Lower lobe of right lung (tissue), 2 donors: ENCODE measurements at regions not wholly inside any gene's neighbourhood (a gene's known extent, or its start where the extent isn't known, plus 50 kb on each side); places are given as distances from the start of the nearest gene placed in this dataset.
"Not testable (repeated sequence)": the region's sequence is repeated elsewhere in the genome, so short reads cannot be mapped to it uniquely, and the experiment has no call there.

Source experiments
- ATAC-seq, 2 donors: fragments of 200-7000 bp; cut with Tn5 transposase; one replicate each; pipeline ENCODE4 v1.9.1; 2020 to 2022; ENCODE audit warnings: mild to moderate bottlenecking in 2 of 2, moderate library complexity in 2 of 2
- DNase-seq: peaks from one replicate; pipeline ENCODE4 v3.0.0-alpha.2; 2020
- H3K27ac ChIP-seq: fragments of 200-600 bp; one replicate; pipeline ENCODE4 v1.8.0; 2022
- H3K27me3 ChIP-seq: fragments of 200-600 bp; one replicate; pipeline ENCODE4 v1.8.0; 2022; ENCODE audit warnings: low read depth
- H3K36me3 ChIP-seq: fragments of 200-600 bp; one replicate; pipeline ENCODE4 v1.8.0; 2022; ENCODE audit warnings: mild to moderate bottlenecking
- H3K4me1 ChIP-seq: fragments of 200-600 bp; one replicate; pipeline ENCODE4 v1.8.0; 2022
- H3K4me3 ChIP-seq: fragments of 200-600 bp; one replicate; pipeline ENCODE4 v1.8.0; 2022; ENCODE audit warnings: mild to moderate bottlenecking
- H3K9me3 ChIP-seq: fragments of 200-600 bp; one replicate; pipeline ENCODE4 v1.8.0; 2022
- CTCF ChIP-seq: fragments of 200-600 bp; IDR thresholded peaks from one replicate; pipeline ENCODE4 v1.8.0; 2022; ENCODE audit warnings: antibody characterized with exemption, mild to moderate bottlenecking
- intact Hi-C: fragments of 100-400 bp; cut with DNase I; formaldehyde crosslinking; loops from one replicate; pipeline ENCODE4 v1.11.0; 2022
- donor health status: DM: no; HTN: yes; CAD: no; lungs with severe emphysema.

GRCh38 chr16:9666834-9667480 is 515.3 kb downstream of the GRIN2A start:
- no peak overlapping the region for H3K4me3 ChIP-seq
- no peak for TF ChIP-seq CTCF
- no peak overlapping the region for H3K27ac ChIP-seq
- no peaks in the 10 kb centered on the region for H3K9me3 ChIP-seq
- H3K4me1 ChIP-seq, result no peaks in the 10 kb centered on the region
- DNase-seq (no peak), ATAC-seq (no peak)
- H3K36me3 ChIP-seq, result no peaks in the 10 kb centered on the region
- H3K27me3 ChIP-seq, result no peaks in the 10 kb centered on the region
- intact Hi-C loops, result no loop called here

- intact Hi-C loops, result no loop called here
Measured at GRCh38 chr16:9670033-9670432, 512.2 kb downstream of the GRIN2A start.

GRCh38 chr16:9670616-9671015 is 511.6 kb downstream of the GRIN2A start:
- H3K36me3 ChIP-seq, intact Hi-C loops, H3K4me1 ChIP-seq, H3K9me3 ChIP-seq, H3K27ac ChIP-seq, ATAC-seq, H3K27me3 ChIP-seq, H3K4me3 ChIP-seq, DNase-seq: not testable (repeated sequence)

More at GRCh38 chr16:9670033-9670432, 512.2 kb downstream of the GRIN2A start:
- no peak overlapping the region for H3K4me3 ChIP-seq
- H3K4me1 ChIP-seq, result no peaks in the 10 kb centered on the region
- H3K27ac ChIP-seq, result no peak overlapping the region
- H3K36me3 ChIP-seq, result no peaks in the 10 kb centered on the region
- DNase-seq, result no peak
- ATAC-seq, result no peak
- H3K27me3 ChIP-seq, result no peaks in the 10 kb centered on the region
- no peak for TF ChIP-seq CTCF
- no peaks in the 10 kb centered on the region for H3K9me3 ChIP-seq

- DNase-seq, H3K27ac ChIP-seq, H3K4me1 ChIP-seq, ATAC-seq, intact Hi-C loops, H3K9me3 ChIP-seq, H3K36me3 ChIP-seq, H3K4me3 ChIP-seq, H3K27me3 ChIP-seq: not testable (repeated sequence)
Measured at GRCh38 chr16:9676560-9677300, 505.5 kb downstream of the GRIN2A start.

GRCh38 chr16:9677301-9677653 is 505.0 kb downstream of the GRIN2A start:
- DNase-seq (no peak), ATAC-seq (no peak)
- Histone ChIP-seq H3K9me3 (no peaks in the 10 kb centered on the region), H3K27ac (no peak overlapping the region), H3K4me3 (no peak overlapping the region), H3K36me3 (no peaks in the 10 kb centered on the region), H3K4me1 (no peaks in the 10 kb centered on the region), H3K27me3 (no peaks in the 10 kb centered on the region)
- intact Hi-C loops, result no loop called here
- no peak for TF ChIP-seq CTCF

GRCh38 chr16:9679213-9679767 is 502.9 kb downstream of the GRIN2A start:
- no peak for TF ChIP-seq CTCF
- ATAC-seq, result no peak
- H3K27me3 ChIP-seq, result no peaks in the 10 kb centered on the region

More at GRCh38 chr16:9679213-9679767, 502.9 kb downstream of the GRIN2A start:
- no peak overlapping the region for H3K4me3 ChIP-seq
- intact Hi-C loops, result no loop called here
- no peaks in the 10 kb centered on the region for H3K4me1 ChIP-seq
- DNase-seq, result no peak
- peaks cover 9% of the 10 kb centered on the region for H3K9me3 ChIP-seq
- H3K27ac ChIP-seq, result no peak overlapping the region
- no peaks in the 10 kb centered on the region for H3K36me3 ChIP-seq
